ENCODE measurements at regions not wholly inside any gene's neighbourhood (a gene's known extent, or its start where the extent isn't known, plus 50 kb on each side); places are given as distances from the start of the nearest gene placed in this dataset.
"Not testable (repeated sequence)": the region's sequence is repeated elsewhere in the genome, so short reads cannot be mapped to it uniquely, and the experiment has no call there.

DNA sequence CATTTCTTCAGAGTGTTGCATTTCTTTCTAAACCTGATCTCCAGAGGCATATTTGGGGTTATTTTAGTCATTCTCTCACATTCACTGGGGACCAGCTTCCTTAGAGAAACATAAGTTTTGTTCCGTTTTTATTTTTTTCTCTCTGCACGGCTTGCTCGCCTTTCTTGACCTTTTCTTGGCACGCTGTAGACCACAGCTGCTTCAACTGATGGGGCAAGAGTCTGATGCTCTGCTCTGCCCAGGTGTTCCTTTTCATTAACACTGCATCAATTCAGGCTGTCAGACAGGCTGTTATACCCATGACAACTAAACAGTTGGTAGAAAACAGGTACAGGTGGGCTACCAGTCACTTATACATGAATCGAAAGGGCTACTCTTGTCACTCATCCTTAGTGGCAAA is 682.2 kb upstream of the DIAPH2 start:
- DNase-seq = no peak

DNA sequence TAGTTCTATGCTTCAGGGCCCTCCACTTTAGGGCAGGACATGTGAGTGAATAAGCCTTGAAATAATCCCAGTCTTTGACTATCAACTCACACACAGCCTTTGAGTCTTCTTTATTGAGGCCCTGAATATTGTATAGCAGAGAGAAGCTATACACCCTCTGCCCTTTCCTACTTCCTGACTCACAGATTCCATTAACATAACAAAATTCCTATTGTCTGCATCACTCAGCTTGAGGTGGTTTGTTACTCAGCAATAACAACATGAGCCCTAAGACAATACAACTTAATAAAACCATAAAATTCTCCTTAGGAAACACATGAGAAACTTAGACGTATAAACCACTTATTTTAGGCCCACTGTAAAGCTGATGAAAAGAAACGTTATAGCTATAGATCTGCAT is 680.3 kb upstream of the DIAPH2 start:
- no peak for DNase-seq

DNA sequence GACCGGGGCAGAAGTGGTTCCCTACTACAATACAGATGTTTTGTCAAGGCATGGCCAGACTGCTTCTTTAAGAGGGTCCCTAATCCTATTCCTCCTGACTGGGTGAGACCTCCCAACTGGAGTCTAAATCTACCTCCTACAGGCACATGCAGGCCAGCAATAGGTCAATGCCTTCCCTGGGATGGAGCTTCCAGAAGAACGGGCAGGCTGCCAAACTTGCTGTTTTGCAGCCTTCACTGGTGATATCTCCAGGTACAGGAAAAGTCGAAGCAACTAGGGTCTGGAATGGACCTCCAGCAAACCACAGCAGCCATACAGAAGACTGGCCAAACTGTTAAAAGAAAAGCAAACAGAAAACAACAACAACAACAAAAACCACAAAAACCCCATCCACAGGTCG is 678.4 kb upstream of the DIAPH2 start:
- no peak for DNase-seq

DNA sequence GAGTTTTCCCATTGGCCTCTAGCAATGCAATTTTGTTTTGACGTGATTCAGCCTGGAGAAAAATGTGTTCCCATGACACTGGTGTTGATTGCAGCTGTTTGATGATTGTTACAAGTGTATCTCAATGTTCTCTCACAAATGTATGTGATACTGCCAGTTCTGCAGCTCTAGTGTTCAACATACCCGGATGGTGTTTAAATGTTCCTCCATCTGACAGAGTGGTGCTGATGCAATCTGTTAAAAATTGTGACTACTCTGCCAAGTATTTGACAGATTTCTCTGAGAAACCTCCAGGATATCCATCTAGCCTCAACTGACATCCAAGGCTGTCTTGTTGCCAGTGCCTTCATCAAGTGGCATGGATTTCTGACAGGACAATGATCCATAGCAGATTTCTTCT is 657.2 kb upstream of the DIAPH2 start:
- no peak for DNase-seq

DNA sequence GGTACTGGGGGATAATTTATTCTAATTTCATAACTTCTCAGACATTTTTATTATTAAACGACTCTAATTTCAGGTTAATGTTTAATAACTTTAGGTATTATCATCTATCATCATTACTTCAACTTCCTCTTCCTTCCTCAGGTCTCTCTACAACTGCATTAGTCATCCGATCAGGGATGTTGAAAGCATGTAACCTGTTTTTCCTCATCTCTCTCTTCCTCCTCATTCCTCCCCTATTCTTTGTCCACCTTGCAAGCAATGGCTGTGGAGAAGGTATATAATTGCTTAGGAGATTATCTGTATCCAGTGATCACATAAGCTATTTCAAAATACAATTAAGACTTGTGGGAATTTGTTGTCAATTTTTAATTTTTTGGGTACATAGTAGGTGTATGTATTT is 632.6 kb upstream of the DIAPH2 start:
- DNase-seq = no peak

DNA sequence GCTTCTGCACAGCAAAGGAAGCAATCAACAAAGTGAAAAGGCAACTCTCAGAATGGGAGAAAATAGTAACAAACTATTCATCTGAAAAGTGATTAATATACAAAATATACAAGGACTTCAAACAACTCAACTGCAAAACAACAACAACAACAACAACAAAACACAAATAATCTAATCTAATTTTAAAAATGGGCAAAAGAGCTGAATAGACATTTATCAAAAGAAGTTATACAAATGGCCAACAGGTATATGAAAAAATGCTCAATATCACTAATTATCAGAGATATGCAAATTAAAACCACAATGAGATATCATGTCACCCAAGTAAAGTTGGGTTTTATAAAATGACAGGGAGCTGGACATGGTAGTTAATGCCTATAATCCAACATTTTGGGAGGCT is 602.8 kb upstream of the DIAPH2 start:
- DNase-seq = no peak

DNA sequence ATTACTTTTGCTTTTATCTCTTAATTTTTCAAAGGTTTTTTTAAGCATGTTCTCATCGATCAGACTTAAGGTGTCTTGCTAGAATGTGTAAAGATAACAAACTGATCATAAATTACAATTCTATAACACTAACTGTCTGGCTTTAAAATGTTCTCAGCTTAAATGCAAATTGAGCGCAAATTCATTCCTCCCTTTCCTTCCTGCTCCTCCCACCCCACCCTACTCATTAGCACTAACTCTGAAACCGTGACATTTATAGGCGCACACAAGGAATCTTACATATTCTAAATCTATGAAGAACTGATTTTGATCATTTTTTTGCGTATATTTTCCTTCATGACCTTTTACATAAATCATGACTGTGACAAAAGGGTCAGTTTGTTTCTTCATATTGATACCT is 590.0 kb upstream of the DIAPH2 start:
- DNase-seq = no peak

DNA sequence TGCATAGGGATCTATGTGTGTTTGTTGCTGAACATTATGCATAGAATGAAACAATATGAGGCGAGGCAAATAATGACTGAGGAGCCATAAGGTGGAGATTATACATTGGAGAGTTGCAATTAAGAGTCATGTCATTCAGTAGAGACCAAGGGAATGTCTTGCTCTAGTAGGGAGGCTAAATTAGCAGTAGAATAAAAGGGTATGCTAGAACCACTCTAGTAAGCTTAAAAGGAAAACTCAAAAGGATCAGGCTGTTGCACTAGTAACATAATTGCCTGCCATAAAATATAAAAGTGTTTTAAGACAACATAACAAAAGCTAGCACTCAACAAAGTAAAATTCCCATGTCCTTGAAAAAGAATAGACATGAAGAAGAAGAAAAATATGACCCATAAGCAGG is 586.2 kb upstream of the DIAPH2 start:
- DNase-seq = no peak

DNA sequence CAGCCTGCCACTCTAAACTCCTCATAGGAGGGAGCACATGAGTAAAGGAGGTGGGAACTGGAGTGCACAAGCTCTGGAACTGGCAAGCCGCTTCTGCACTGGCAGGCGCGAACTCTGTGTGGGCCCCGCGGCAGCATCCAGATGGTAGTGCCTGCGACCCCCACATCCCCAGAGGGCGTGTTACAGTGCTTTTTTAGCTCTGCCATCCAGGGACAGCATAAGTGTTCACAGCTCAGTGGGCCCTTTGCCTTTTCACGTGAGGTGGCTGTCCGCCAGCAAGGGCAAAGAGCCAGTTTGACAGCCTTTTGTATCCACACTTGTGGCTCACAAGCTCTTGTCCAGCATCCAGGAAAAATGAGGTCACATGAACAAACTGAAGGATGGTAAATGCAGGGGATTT is 581.6 kb upstream of the DIAPH2 start:
- DNase-seq = no peak

DNA sequence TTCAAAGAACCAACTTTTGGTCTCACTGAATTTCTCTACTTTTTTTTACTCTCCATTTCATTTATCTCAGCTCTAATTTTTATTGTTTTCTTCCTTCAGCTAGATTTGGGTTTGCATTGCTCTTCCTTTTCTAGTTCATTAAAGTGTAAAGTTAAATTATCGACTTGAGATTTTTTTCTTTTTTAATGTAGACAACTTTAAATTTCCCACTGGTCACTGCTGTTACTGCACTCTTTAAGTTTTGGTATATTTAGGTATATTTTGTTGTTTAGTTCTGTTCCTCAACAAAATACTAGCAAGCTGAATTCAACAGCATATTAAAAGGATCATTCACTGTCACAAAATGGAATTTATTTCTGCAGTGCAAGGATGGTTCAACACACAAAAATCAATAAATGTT is 572.0 kb upstream of the DIAPH2 start:
- no peak for DNase-seq

DNA sequence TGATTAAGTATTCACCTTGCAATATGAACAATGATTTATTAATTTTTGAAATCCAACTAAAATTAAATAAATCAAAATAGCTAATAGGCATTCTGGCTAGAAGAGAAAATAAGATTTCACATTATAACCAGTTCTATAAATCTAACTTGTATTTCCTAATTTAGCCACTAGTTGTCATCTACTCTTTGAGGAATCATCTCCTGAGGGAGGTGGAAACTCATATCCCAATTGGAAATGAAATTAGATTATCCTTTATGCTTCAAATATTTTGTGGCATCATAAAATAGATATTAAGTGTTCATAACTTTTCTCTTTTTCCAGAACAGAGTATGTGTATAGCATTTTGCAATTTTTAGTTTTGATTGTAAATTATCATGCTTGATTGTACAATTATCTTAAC is 558.5 kb upstream of the DIAPH2 start:
- DNase-seq = no peak

DNA sequence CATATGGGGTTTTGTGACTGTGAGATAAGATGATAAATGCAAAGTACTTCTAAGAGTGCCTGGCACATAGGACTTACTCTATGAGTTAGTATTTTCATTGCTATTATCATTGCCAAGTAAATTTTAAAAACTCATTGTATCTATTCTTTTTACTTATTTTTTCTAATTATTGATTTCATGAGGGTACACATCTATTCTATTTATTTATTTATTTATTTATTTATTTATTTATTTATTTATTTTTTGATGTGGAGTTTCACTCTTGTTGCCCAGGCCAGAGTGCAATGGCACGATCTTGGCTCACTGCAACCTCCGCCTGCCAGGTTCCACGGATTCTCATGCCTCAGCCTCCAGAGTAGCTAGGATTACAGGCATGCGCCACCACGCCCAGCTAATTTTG is 556.6 kb upstream of the DIAPH2 start:
- not testable (repeated sequence) for DNase-seq

DNA sequence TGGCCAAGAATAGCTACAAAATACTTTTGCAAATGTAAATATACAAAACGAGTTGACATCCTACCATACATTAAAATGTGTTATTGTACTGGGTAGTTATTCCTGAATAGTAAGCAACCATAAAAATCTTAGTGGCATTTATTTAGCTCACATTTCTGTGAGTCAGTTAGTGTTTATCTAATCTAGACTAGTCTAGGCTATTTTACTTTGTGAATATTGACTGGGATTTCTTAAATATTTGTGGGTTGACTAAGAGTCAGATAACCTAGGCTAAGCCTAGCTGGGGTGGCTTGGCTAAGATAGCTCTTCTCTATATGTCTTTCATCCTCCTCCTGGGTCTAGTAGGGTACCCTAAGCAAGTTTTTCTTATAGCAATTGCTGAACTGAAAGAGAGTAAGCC is 543.8 kb upstream of the DIAPH2 start:
- DNase-seq = no peak

DNA sequence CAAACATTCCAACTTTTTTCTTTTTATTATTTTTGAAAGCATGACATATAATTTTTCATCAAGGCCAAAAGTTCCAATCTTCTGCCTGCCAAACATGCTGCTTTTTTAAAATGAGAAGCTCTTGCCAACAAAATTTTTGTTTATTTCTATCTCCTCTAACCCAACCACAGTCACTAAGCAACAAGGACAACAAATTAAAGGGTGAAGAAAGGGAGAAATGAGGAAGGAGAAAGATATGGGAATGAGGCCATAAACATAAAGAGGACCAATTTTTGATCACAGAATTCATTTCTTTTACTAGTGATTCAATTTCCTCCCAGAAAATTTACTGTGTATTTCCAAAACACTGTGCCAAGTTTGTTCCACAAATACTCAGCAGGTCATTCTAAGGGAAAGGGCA is 537.0 kb upstream of the DIAPH2 start:
- no peak for DNase-seq

DNA sequence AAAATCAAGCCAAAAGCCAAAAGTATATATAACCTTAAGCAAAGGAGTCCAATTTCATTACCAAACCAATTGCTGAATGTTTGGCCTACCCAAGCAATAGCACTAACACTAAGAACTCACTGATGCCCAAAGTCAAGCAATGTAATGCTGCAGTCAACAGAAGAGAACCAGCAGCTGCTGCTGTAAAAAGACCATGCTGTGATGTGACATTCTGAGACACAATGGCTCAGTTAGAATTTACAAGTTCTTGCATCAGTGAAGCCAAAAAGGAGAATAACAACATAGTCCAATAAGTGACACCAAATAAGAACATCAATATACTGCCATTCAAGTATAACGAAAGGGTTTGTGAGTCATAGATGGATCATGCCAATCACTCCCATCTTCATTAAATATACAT is 514.0 kb upstream of the DIAPH2 start:
- DNase-seq = no peak

DNA sequence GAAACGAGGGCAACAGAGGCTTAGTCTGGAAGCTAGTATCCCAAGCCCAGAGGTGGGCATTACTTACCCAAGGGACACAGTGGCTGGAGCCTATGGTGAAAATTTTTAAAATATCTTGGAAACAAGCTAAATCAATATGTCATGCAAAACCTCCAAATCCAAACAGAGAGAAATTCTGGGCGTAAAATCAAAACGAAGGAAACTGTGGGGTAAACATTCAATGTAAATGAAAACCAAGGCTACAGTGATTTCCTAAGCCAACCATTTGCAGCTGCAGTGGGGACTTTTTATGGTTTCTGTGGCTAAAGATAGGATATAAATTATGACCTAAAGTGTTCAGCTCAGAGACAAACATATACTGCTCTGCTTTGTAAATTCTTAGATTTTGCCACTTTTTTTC is 507.7 kb upstream of the DIAPH2 start:
- DNase-seq = no peak

DNA sequence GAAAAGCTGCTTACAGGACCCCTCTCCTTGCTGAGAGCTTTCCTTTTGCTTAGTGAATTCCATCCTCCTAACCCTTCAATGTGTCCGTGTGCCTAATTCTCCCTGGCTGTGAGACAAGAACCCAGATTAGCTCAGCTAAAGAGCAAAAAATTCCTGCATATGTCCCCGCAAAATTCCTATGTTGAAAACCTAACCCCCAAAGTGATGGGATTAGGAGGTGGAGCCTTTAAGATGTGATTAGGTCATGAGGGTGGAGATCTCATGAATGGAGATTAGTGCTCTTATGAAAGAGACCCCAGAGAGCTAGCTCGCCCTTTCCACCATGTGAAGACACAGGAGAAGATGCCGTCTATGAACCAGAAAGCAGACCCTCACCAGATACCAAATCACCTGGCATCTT is 503.0 kb upstream of the DIAPH2 start:
- no peak for DNase-seq

DNA sequence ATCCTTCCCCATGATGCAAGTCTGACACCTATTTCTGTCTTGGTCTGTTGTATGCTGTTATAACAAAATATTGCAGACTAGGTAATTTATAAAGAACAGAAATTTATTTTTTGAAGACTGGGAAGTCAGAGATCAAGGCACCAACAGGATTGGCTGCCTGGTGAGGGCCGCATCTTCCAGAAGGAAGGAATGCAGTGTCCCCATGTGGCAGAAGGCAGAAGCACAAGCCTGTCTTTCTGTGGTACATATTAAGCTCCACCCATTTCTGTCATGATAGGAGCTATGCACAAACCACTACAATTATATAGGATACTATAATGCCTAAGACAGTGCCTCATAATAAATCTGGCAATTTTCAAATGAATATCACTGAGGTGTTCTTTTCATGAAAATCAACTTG is 502.3 kb upstream of the DIAPH2 start:
- no peak for DNase-seq

DNA sequence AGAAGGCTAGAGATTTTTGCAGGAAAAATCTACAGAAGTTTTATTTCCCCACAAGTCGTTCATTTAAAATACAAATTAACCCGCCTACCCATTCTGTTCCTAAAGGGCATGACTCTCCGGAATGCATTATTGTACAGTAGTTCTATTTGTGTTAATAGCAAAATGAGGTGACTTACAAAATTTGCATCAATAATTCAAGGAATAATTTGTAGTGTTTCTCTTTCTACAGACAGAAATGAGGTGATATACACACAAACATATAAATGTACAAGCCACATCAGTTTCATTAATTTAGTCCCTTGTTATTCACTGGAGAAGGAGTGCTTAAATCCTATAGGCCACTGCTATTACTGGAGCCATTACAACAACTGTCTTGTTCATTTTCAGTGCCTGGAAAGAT is 501.3 kb upstream of the DIAPH2 start:
- no peak for DNase-seq

DNA sequence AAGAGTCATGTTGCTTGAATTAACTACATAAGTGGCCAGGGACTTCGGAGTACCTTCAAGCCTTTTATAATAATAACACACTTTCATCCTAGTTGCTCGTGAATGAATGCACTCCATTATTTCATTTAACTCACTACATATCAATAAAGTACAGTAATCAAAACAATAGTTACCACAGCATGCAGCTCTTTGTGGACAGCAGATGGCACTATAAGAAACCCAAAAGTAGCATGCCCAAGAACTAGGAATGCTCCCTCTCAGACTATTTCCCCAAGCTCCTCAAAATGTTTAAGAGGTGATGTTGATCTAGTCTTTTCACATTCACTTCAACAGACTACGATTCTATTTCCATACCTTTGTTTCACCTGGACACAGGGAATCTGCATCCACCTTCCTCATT is 500.8 kb upstream of the DIAPH2 start:
- DNase-seq = no peak

DNA sequence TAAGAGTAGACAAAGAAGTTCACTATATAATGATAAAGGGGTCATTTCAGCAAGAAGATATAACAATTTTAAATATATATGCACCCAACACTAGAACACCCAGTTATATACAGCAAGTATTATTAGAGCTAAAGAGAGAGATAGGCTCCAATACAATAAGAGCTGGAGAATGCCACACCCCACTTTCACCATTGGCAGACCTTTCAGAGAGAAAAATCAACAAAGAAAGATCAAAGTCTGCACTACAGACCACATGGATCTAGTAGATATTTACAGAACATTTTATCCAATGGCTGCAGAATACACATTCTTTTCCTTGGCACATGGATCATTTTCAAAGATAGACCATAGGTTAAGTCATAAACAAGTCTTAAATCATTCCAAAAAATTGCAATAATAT is 479.7 kb upstream of the DIAPH2 start:
- DNase-seq = no peak

DNA sequence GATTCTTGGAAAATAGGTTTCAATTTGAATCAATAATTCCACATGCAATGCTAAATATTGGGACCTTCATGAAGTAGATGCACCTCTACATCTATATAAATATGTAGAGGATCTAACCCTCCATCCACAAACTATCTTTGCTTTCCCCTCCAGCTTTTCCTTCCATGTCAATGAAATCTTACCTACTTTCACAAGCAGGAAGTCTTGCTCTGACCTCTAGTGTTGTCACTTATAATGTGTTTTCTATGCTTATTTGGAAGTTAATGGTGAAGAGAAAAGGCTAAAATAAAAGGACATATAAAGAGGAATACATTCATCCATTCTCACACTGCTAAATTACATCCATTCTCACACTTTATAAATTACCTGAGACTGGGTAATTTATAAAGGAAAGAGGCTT is 472.7 kb upstream of the DIAPH2 start:
- peak; percentile 51 for DNase-seq

DNA sequence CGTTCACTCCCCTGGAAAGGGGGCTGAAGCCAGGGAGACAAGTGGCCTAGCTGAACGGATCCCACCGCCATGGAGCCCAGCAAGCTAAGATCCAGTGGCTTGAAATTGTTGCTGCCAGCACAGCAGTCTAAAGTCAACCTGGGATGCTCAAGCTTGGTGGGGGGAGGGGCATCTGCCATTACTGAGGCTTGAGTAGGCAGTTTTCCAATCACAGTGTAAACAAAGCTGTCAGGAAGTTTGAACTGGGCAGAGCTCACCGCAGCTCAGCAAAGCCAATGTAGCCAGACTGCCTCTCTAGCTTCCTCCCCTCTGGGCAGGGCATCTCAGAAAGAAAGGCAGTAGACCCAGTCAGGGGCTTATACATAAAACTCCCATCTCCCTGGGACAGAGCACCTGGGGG is 470.0 kb upstream of the DIAPH2 start:
- DNase-seq = not testable (repeated sequence)

DNA sequence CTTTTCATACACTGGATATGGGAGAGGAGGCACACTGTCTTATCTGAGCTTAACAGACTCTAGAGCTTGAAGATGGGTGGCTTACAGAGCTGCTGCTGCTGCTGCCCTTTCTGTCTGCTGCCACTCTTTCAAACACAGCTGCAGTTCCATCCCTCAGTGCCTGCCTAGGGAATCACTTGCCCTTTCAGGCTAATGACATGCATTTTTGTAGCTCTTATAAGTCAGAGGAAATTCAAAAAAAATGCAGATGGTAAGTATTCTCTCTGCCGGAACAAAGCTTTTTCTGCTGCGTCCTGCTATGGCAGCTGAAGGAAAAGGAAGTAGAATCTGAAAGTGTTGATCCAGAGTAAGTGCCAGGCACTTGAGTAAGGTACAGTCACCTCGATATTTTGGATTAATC is 460.4 kb upstream of the DIAPH2 start:
- DNase-seq = no peak

DNA sequence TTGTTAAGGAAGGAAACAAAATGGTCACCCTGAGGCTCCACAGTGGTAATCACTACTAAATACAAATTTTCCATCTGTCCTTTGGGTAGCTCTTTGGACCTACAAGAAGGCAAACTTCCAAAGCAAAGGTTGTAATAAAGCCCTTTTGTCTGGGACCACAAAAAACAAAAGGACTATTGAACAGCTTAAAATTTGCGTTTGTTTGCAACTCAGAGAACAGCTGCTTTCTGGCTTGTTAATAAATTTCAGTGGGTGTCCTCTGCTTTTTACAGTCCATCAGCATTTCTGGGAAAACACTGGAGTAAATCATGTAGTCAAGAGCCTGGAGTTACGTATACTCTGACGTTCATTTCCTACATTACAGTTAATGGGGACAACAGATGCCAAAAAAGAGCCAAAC is 439.7 kb upstream of the DIAPH2 start:
- no peak for DNase-seq

DNA sequence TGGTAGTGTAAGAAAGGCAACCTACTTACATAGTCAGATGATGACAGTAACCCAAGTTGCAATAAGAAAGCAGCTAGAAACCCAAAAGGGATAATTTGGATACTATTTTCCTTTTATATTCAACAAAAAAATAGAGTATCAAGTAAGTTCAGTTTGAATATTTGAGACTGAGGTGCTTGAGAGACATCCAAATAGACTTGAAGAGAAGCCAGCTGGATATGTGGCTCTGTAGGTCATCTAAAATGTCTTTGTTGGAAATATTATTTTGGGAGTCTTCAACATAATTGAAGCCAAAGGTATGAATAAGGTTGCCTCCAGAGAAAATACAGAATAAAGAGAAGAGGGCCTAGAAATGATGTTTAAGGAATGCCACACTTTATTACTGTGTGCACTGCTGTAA is 438.2 kb upstream of the DIAPH2 start:
- no peak for DNase-seq
